Ovary (tissue), 7 donors: ENCODE measurements at regions not wholly inside any gene's neighbourhood (a gene's known extent, or its start where the extent isn't known, plus 50 kb on each side); places are given as distances from the start of the nearest gene placed in this dataset.

Source experiments
- DNase-seq, 5 donors: peaks; one replicate each; pipeline ENCODE4 v3.0.0-alpha.2; 2019 to 2020
- H3K27ac ChIP-seq, 2 donors: fragments of 200-600 bp; one replicate each; pipeline versions ENCODE4 v1.5.1 to v1.8.0; 2019 to 2022
- H3K27me3 ChIP-seq: fragments of 200-600 bp; one replicate; pipeline ENCODE4 v1.8.0; 2022
- H3K36me3 ChIP-seq: fragments of 200-600 bp; sonication (generic); one replicate; pipeline ENCODE4 v1.5.1; 2019
- H3K4me1 ChIP-seq: one replicate; pipeline ENCODE4 v1.8.1; 2013; ENCODE audit warnings: mild to moderate bottlenecking, moderate library complexity; ENCODE audit not compliant: insufficient read depth
- H3K4me3 ChIP-seq: fragments of 200-600 bp; sonication (generic); one replicate; pipeline ENCODE4 v1.5.1; 2017
- H3K9me3 ChIP-seq, 2 donors: fragments of 200-600 bp in 1 of 2; sonication (generic) in 1 of 2; one replicate each; pipeline versions ENCODE4 v1.5.1 to v1.8.1; 2013 to 2019; ENCODE audit warnings: mild to moderate bottlenecking in 1 of 2, moderate library complexity in 1 of 2
- EP300 ChIP-seq: sonication (generic); formaldehyde crosslinking; IDR thresholded peaks from one replicate; pipeline ENCODE4 v1.6.1; 2017; ENCODE audit warnings: antibody characterized with exemption
- POLR2A ChIP-seq: fragments of 450-650 bp; IDR thresholded peaks from one replicate; pipeline ENCODE4 v1.6.1; 2017; ENCODE audit warnings: antibody characterized with exemption, mild to moderate bottlenecking, moderate library complexity
- WGBS, 3 donors: extraction: QIAGEN DNeasy Blood & Tissue Kit in 1 of 3; methylation state at CpG; one replicate each; pipeline versions ENCODE4 v1.1.5 to v1.1.7; 2013 to 2017; 5-methylcytosine and 5-hydroxymethylcytosine counted together
- intact Hi-C, 4 donors: fragments of 100-400 bp; cut with DNase I; formaldehyde crosslinking; loops; one replicate each; pipeline versions ENCODE4 v1.11.0 to v1.15.1; 2022 to 2023
- TF ChIP-seq, protein P1 (sequence below), 3 donors: fragments of 450-650 bp in 2 of 3; fragments of 200-600 bp in 1 of 3; IDR thresholded peaks; one replicate each; pipeline versions ENCODE4 v1.5.1 to v1.8.0; 2016 to 2022; ENCODE audit warnings: antibody characterized with exemption in 3 of 3, mild to moderate bottlenecking in 1 of 3
- donor health status: DM: no; HTN: no; CAD: no; lungs with moderate emphysema.
- donor health status: DM: no; HTN: no; CAD: no.
- donor health status: Bipolar disorder and iron deficiency.
- donor health status: DM: no; HTN: no; CAD: no.
- donor health status: DM: yes; HTN: yes; CAD: no.

DNA sequence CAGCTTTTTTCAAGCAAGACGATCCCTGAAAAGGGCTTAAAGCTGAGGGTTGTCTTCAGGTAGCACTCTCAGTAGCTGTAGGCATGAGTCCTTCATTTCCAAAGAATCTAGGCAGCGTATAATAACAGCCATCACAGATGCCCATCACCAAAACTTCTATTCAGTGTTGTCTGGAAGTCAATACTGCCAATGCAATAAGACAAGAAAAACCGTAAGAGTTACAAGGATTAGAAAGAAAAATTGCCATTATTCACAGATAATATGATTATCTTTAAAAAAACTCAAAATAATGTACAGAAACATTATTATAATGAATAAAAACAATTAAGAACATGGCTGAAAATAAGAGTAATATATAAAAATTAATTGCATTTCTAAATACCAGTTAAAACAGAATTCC, 208.2 kb upstream of the ADRA1B start:
- H3K36me3 ChIP-seq: no peaks in the 10 kb centered on the region
- H3K9me3 ChIP-seq: peaks cover 0 to 3% of the 10 kb centered on the region in 2 donors
- 84 to 93% (median 91%) methylated on average over 3 of the region's 3 CpGs for WGBS, 3 donors
- H3K27me3 ChIP-seq: no peaks in the 10 kb centered on the region
- intact Hi-C loops: no loop called here
- H3K4me3 ChIP-seq: no peak overlapping the region
- DNase-seq: no peak
- no peaks in the 10 kb centered on the region for H3K4me1 ChIP-seq
- H3K27ac ChIP-seq: no peak overlapping the region
- TF ChIP-seq, protein P1, sequence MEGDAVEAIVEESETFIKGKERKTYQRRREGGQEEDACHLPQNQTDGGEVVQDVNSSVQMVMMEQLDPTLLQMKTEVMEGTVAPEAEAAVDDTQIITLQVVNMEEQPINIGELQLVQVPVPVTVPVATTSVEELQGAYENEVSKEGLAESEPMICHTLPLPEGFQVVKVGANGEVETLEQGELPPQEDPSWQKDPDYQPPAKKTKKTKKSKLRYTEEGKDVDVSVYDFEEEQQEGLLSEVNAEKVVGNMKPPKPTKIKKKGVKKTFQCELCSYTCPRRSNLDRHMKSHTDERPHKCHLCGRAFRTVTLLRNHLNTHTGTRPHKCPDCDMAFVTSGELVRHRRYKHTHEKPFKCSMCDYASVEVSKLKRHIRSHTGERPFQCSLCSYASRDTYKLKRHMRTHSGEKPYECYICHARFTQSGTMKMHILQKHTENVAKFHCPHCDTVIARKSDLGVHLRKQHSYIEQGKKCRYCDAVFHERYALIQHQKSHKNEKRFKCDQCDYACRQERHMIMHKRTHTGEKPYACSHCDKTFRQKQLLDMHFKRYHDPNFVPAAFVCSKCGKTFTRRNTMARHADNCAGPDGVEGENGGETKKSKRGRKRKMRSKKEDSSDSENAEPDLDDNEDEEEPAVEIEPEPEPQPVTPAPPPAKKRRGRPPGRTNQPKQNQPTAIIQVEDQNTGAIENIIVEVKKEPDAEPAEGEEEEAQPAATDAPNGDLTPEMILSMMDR (IDR thresholded peaks at IDR 0.05): no peak
- TF ChIP-seq POLR2A (no peak), EP300 (no peak)

DNA sequence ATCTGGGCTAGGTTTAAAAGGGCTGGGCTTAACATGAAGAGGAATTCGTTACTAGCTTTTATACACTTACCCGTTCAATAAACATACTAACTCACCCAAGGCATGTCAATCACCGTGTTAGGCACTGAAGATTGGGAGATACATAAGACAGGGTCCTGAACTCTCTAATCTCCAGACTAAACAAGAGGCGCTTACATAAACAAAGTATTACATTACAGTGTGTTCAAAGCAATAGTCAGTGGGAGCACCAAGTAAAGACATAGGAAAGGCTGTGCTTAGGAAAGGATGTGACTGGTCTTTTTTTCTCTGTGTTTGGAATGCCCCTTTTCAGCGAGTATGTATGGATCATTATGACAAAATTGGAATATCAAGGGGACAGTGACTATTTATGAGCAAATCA, 203.6 kb upstream of the ADRA1B start:
- Histone ChIP-seq H3K27me3 (no peaks in the 10 kb centered on the region), H3K27ac (no peak overlapping the region), H3K4me3 (no peak overlapping the region), H3K9me3 (peaks cover 0 to 3% of the 10 kb centered on the region in 2 donors), H3K4me1 (no peaks in the 10 kb centered on the region), H3K36me3 (no peaks in the 10 kb centered on the region)
- DNase-seq: no peak
- TF ChIP-seq EP300: no peak
- TF ChIP-seq, protein P1 (IDR thresholded peaks at IDR 0.05): no peak
- TF ChIP-seq POLR2A: no peak
- intact Hi-C loops: no loop called here
- 9 to 25% (median 10%) methylated on average over 5 of the region's 5 CpGs for WGBS, 3 donors

DNA sequence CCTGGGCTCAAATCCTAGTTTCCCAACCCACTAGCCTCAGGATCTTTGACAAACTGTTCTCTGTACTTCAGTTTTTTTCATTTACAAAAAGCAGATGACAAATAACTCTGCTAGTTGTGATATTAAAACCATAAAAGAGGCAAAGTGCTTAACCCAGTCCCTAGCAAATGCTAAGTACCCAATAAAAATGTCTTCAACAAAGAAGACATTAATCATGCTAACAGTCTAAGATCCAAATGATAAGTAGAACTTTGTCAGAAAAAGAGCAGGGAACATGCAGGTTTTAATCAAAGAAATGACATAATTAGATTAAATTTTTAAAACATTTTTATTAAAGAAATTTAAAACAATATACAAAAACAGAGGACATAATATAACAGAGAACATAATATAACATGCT, 203.0 kb upstream of the ADRA1B start:
- H3K4me3 ChIP-seq: no peak overlapping the region
- no peak for DNase-seq
- H3K9me3 ChIP-seq: no peaks in the 10 kb centered on the region
- H3K27ac ChIP-seq: no peak overlapping the region
- no peaks in the 10 kb centered on the region for H3K27me3 ChIP-seq
- intact Hi-C loops: no loop called here
- TF ChIP-seq, protein P1 (IDR thresholded peaks at IDR 0.05): no peak
- H3K4me1 ChIP-seq: no peaks in the 10 kb centered on the region
- H3K36me3 ChIP-seq: no peaks in the 10 kb centered on the region

DNA sequence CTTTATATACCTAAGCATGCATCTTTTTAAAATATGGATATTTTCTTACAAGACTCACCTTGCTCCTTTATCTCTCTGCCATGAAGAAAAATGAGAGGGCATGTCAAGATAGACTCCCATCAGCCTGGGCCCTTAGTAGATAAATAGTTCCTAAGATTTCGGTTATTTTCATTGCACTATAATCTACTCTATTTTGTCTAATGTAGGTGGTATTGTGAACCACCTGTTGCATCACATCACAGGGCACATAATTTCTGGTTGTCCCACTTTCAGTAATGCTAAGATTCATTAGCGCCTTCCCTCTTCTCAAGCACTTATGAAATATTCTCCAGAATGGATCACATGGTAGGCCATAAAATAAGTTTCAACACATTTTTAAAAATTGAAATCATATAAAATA, 202.5 kb upstream of the ADRA1B start:
- TF ChIP-seq, protein P1 (IDR thresholded peaks at IDR 0.05): no peak
- intact Hi-C loops: no loop called here
- no peaks in the 10 kb centered on the region for H3K27me3 ChIP-seq
- WGBS, 3 donors: 83 to 84% (median 84%) methylated on average over 2 of the region's 2 CpGs
- no peaks in the 10 kb centered on the region for H3K36me3 ChIP-seq
- H3K4me1 ChIP-seq: no peaks in the 10 kb centered on the region
- no peak overlapping the region for H3K4me3 ChIP-seq
- H3K9me3 ChIP-seq: no peaks in the 10 kb centered on the region
- H3K27ac ChIP-seq: no peak overlapping the region
- DNase-seq: no peak

DNA sequence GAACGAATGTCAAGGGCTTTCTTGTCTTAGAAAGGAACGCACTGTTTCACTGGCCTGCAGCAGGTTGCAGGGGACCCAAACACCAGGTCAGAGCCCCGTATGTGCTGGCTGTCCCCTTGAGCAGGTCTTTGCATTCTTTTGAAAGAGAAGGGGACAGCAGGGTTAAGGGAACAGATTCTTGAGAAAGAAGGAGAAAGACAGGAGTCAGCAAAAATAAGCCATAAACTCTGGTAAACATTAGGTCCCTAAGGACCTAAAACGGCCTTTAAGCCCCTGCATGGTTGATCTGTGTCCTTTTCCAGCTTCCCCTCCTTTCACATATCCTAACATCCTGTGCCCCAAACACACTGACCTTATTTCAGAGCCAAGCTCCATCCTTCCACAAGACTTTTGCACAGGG, 190.8 kb upstream of the ADRA1B start:
- intact Hi-C loops: no loop called here
- WGBS, 3 donors: 55 to 59% (median 56%) methylated on average over 4 of the region's 4 CpGs
- H3K36me3 ChIP-seq: no peaks in the 10 kb centered on the region
- H3K4me1 ChIP-seq: no peaks in the 10 kb centered on the region
- H3K4me3 ChIP-seq: no peak overlapping the region
- no peak overlapping the region for H3K27ac ChIP-seq
- TF ChIP-seq, protein P1 (IDR thresholded peaks at IDR 0.05): no peak
- TF ChIP-seq EP300 (no peak), POLR2A (no peak)
- H3K27me3 ChIP-seq: no peaks in the 10 kb centered on the region
- H3K9me3 ChIP-seq: no peaks in the 10 kb centered on the region
- DNase-seq: no peak
